HG02885 (cell line): ENCODE measurements at regions not wholly inside any gene's neighbourhood (a gene's known extent, or its start where the extent isn't known, plus 50 kb on each side); places are given as distances from the start of the nearest gene placed in this dataset.

Experiments used
- ATAC-seq: cut with Tn5 transposase; IDR thresholded peaks from one replicate; pipeline ENCODE4 v1.9.1; 2021; ENCODE audit warnings: mild to moderate bottlenecking; ENCODE audit not compliant: unreplicated experiment, poor library complexity

DNA sequence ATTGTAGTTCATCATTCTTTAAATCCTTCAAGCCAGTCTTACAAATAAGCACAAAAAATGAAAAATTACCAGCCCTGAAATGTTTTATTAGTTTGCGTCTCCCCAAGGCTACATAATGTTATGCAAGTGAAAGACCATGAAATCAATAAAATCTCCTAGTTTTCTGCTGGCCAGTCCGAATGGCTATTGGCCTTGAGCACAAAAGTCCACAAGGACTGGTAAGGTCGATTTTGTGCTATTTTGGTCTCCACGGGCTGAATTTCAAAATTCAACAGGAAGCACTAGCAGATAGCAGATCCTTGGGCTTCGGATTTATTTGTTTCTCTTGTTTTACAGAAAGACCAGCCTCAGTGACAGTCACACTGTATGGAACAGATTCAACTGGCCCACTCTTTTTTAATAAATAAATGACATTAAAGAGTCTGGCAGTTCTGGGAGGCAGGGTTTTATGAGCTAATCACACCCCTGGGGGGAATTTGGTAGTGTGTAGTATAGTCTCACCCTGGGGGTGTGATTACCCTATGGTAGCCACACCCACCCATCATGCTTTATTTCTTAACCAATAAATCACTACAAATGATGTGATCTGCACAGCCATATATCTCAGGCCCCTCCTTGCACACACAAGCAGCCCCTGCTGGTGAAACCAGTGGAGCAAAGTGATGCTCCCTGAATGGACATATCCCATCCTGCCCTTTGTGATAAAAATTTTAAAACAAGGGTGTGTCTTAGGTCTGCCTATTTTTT, 51.1 kb upstream of the TMEM33 start:
- no peak for ATAC-seq

DNA sequence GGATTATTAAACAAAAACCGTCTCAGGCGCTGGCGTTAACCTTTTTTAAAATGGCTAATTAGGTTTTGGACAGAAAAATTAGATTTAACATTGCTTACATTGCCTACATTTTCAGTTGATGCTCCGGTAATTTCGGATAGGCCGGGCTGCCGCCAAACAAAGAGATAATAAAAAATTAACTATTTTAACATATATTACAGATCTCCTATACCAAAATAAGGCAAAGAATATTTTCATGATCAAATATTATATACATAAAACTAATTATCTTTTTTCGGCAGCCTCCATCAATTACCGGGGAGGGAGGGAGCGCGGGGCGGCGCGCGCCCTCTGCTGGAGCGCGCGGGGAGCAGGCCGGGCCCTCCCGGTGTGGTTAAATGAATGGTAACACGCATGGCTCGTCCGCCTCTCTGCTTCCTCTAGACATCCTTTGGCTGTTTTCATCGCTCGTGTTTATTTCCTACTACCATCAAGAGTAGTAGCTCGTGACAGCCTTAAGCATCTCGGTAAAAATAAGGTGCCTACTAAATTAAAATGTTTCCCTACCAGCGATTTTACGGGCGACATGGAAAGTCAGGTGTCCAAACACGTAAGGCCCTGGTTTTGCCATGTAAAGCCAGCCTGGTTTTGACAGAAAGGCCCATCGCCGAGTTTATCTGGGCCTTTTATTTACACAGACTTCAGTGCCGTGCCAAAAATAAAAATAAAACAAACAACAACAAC, 52.4 kb upstream of the TMEM33 start:
- ATAC-seq: peak; percentile 88

DNA sequence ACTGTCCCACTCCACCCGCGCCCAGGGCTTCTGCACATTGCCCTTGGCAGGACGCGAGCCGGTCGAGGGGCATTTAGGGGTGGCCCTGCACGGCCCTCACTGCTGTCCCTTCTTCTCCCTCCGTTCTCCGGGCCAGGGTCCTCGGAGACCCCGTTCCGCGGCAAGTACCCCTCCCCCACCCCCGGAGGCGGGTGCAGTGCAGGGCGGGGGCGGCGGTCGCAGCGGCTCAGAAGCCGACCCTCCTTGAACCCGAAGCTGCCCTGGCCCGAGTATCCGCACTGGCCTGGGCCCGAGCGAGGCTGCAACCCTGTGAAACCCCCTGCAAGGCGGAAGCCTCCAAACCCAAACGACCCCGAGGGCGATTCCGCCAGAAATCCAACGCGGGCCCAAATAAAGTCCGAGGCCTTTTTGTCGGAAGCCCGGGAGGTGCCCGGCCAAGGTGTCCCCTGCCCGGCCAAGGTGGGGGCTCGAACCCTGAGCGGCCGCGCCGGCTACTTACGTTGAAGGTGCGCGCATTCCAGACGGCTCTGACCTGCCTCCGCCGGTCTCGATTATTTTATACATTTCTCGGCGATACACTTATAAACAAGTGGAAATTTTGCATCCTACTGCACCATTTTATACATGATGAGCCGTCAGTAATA, 53.1 kb upstream of the TMEM33 start:
- no peak for ATAC-seq

DNA sequence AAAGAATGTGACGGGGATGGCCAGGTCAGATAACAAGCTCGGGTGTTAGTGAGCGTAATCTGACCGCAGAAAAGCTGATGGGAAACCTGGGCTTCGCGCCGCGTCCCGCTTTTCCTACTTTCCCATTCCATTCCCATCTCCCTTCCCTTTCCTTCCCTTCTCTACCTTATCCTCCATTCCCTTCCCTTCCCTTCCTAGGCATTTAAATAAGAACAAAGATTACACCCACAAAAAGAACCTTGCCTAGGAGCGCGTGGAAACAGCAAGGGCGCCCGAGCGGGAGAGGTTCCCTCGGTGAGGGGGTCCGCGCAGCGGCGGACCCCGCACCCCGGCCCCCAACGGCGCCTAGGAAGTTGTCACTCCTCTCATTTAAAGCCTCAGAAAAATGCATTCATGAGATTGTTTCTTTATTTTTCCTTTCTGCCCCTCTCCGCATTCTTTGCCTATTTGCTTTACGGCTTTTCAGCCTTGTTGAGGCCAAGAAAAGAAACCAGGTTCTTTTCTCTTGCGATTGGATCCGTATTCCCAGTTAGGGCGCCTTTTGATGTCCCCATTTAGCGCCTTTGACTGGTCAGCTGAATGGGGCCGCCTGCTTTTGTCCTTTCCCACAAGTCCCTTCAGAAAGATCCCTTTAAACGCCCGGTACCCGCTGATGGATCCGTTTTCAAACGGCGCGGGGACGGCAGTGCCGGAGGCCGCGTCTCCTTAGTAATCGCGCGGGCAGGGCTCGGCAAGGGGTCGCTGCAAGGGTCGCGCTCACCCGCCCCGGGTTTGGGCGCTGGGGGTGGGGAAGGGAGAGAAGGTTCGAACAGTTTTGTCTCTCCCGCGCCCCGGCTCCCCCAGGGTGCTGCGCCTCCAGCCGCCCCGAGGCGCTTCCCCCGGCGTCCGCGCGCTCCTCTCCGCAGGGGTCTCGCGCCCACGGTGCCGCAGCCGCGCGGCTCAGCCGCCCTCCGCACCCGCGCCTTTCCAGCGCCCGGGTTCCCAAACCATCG, 54.1 kb upstream of the TMEM33 start:
- ATAC-seq: no peak

- ATAC-seq: no peak
Observed at GRCh38 chr4:41880022-41880837, 55.0 kb upstream of the TMEM33 start.

DNA sequence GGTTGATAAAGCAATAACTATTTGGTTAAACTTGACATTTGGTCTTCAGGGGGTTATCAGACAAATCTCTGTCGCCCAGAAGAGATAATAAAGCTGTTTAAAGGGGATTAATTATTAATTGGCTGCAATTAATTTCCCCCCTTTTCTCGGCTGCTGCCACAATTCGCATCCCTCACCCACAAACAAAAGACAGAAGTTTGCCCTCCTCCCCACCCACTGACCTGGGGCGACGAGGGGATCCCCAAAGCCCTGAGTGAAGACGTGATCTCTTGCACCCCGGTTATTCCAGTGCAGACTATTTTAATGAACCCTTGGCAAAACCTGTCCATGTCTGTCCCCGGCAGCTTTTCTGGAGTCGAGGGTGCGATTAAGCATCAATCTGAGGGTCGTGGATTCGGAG, 55.7 kb upstream of the TMEM33 start:
- ATAC-seq: no peak

DNA sequence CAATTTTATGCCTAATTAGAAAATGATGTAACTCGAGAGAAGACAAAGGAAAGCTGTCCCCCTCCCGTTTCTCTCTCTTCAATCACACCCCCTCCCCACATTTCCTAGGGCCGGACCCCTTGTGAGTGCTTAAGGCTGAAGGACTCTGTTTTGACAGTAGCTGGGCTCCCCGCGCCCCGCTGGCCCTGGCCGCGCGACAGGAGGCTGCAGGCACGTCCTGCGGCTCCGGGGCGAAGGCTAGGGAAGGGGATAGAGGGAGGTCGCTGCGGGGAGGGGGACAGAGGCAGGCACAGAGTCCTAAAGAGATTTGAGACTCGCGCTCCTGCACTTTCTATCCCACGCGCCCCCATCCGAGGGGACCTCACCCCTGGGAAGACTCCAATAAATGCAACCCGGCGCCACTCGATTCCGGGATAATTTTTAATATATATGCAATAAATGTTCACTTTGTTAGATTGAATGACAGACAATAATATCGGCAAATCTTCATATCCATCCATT, 56.2 kb upstream of the TMEM33 start:
- ATAC-seq: no peak

DNA sequence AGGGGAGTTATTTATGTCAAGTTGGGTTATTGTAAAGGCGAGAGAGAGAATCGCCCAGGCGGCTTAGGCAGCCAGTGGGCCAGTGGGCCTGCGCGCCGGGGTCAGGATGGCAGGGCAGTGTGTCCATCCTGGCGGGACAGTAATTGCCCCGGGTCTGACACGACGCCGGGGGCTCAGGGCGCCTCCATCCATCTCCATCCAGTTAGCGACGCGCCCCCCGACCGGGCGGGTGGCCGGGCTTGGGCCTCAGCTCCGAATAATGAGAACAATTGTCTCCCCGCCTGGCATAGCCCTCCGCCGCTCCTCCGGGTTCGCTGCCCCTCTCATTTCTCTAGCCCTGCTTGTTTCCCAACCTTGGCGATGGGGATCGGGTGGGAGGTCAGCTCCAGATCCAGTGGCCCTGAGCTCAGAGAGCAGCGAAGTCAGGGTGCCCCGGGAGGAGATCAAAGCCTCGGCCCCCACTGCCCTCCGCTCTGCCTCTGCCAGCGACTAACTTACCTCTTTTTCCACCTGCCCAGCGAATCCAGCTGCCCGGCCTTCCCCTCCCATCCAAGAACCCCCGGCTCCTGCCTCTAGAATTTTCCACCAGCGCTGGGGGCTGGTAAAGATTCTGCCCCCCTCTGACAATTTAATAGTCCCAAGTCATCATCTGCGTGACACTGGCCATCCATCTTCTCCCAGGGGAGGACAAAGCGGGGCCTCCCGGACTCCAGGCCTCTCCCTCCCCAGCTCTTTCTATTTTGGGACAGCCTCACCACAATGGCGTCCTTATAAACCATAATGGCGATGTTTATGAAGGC, 56.9 kb upstream of the TMEM33 start:
- ATAC-seq: no peak

DNA sequence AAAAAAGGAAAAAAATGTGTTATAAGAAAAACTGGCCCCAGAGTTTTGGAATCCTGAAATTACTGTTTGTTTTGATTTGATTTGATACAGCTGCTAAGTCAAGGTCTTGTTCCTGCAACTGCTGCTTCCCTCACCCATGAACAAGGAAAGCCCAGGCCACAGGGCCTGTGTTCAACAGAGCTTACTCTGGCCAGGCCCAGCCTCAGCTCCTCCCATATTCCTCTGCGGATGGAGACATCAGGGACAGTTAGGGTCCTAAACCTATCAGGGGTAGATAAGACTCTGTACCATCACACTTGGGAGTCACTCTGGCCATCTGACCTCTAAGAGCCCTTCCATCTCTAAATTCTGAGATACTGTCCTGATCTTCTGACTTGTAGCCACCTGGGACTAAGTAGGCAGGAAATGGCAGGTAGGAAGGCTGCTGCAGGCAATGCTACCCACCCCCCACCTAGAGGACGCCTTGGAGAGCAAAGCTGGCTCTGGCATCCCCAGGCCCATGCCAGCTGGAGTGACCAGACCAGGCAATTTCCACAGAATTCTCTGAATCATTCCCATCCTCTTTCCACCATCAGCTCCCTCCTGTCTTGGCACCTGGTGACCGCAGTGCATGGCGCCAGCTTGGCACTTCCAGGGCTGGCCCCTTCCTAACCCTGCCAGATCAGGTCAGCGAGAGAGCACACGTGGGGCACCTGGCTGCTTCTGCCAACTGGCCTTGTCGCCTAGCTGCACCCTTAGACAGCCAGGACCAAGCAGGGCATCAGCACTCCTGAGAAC, 58.0 kb upstream of the TMEM33 start:
- ATAC-seq: no peak

GRCh38 chr4:41874873-41875272, 60.4 kb upstream of the TMEM33 start:
- ATAC-seq: no peak

GRCh38 chr4:41874398-41874797, 60.8 kb upstream of the TMEM33 start:
- ATAC-seq: no peak

DNA sequence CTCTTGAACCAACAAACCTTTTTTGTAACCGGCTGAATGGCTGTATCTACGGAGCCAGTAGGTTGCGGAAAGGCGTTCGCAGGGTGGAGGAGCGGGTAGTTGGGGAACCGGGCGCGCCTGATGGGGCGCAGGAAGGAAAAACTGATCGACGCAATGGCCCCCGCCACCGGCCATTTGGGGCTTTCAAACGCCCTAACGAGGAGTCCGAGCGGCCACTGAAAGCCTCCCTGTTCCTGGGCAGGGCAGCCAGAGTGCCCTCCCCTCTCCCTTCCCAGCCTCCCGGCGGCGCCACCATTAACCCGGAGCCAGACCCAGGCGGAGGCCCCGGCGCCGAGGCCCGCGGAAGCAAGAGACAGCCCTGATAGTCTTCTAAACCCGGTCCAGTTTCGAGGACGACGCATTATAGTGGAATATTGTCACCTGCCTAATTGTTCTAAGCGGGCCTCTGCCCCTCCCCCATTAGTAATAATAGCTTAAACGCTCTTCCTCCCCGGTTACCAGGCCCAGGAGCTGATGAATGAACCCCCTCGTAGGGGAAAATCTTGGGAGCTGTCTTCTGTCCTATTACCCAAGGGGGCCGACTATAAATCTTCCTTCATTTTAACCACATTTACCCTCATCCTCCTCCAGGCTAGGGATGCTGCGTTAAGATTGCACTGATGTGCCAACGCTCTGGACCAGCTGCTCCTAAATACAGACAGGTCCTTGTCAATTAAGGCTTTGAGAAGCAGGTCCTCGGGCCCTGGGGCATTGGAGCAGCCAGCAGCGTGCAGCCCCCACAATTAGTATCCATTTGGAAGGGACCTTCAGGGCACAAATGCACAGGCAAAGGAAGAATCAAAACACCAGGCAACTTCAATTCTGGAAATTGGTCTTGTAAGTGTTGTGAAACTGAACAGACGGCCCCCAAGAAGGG, 61.6 kb upstream of the TMEM33 start:
- ATAC-seq: no peak

- no peak for ATAC-seq
Observed at GRCh38 chr4:41870035-41870434, 65.2 kb upstream of the TMEM33 start.

DNA sequence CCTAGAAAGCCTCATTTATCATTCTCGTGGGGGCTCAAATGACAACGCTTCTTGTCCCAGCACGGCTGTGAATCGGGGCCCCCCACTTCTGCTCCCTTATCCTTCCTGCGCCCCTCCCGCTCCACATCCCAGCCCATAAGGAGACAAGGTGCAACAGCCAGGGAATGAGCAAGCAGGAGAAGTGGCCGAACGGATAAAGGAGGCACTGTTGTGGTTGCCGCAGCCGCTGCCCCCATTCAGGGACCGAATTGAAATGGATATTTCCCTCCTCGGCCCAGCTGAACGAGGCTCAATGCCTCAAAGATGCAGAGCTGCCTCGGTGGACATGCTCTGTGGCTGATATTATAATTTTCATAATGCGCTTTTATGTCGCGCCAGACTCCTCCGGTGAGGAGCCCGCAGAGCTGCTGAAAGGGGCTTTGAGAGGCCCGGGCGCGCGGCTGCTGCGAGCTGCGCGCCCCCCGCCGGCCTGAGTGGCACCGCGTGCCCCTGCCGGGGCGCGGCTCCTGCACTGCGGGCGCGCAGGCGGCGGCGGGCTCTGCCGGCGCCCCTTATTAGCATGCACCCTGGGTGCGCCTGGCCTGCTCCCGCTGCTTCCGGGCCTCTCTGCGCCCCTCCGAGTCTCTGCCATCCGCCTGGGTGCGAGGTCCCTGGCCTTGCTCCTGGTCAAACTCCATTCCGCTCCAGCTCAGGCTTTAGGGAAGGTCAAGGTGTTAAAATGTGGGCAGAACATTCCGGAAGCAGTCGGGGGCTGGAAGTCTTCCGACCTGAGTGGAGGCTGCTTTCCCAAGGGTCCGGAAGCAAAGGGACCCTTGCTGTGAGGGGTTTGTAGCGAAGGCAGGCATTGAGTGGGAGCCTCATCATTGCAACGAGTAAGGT, 68.2 kb upstream of the TMEM33 start:
- no peak for ATAC-seq

DNA sequence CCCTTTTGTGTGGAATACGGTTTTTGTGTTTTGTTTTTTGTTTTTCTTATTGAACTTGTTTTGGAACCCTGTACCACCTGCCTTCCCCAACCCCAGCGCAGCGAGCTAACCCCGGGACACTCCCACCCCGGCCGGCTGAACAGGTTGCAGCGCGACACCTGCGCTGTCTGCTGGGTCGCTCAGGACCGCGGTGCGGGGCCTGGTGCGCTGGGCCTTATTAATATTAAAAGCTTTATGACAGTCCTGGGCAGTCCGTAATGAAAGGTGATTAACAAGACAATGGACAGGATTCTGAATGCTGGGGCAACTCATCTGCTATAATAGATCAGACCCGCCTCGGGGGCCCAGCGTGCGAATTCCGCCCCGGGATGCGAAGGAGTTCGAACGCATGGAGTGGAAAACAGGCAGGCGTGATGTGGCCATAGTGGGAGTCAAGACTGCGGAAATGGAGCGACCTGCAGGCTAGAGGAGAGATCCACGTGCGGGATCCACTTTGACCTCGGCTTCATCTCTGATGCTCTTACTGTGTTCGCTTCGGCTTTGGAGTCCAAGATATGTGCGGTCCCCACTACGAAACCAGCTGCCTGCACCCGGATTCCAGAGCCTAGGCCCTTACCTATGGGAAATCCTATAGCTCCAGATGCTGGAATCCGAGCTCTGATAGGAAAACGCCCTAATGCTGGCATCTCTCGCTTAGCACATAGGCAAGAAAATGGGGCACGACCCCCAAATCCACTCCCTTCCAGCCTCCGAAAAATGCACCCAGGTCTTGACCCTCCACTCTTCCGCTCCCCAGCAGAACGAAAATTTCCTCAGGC, 69.0 kb upstream of the TMEM33 start:
- no peak for ATAC-seq
